ENCODE measurements at regions not wholly inside any gene's neighbourhood (a gene's known extent, or its start where the extent isn't known, plus 50 kb on each side); places are given as distances from the start of the nearest gene placed in this dataset.

DNA sequence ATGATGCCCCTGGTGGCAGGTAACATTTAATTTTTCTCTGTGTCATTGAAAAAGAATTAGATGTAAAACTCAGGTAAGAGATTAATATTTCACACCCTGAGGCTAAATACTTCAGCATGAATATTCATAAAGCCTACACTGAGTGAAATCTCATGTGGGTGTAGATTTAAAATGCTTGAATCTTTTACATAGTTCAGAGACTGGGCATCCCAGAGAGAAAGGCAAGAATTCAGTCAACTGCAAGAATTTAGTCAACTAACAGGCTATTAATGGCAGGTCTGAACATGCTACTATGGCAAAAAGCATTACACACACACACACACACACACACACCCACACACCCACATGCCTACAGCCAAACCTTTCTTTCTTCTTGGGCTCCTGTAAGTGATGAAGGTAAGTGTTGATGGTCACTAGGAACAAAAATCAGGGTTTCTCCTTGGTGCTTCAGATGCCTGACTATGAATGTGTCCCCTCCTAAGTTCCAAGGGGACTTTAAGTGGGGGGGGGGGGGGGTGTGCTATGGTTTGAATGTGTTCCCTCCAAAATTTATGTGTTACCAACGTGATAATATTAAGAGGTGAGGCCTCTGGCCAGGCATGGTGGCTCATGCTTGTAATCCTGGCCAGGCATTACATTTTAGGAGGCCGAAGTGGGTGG, 63.7 kb upstream of the PSMD7 start:
- no peaks in the 10 kb centered on the region for H3K9me2 ChIP-seq (ENCODE audit: insufficient read depth)
- H3K4me3 ChIP-seq (replicated peaks in 1 of 2; ENCODE audit: low read depth in 1 of 2, low read length in 2 of 2) = no peak overlapping the region
- BruUV-seq (replicated peaks) = no TSS peak
- no peak overlapping the region for H3K27ac ChIP-seq (ENCODE audit: low read depth, low read length)
- H3K9ac ChIP-seq (ENCODE audit: low read length) = no peak overlapping the region
- DNase-seq (ENCODE audit: low read depth, low spot score) = no peak
- H3K27me3 ChIP-seq (ENCODE audit: insufficient read depth, low read length) = peaks cover 12% of the 10 kb centered on the region
- CTCF ChIA-PET = interaction anchor here (1.0 to 2.1 kb wide), 2 partner anchors 8 to 42 kb away, joined by 3 to 9 read pairs; no protein-coding TSS in a partner anchor
- intact Hi-C loops (cut with micrococcal nuclease) = no loop called here
- RAD21 ChIA-PET (ENCODE audit: low non-redundant PET in 1 of 2, low total read pairs in 2 of 2, uncharacterized antibody in 2 of 2, unreplicated experiment in 2 of 2) = no interaction called here
- no peak for TF ChIP-seq SP1 (IDR thresholded peaks at IDR 0.05; ENCODE audit: low read depth)
- TF ChIP-seq, protein P1, sequence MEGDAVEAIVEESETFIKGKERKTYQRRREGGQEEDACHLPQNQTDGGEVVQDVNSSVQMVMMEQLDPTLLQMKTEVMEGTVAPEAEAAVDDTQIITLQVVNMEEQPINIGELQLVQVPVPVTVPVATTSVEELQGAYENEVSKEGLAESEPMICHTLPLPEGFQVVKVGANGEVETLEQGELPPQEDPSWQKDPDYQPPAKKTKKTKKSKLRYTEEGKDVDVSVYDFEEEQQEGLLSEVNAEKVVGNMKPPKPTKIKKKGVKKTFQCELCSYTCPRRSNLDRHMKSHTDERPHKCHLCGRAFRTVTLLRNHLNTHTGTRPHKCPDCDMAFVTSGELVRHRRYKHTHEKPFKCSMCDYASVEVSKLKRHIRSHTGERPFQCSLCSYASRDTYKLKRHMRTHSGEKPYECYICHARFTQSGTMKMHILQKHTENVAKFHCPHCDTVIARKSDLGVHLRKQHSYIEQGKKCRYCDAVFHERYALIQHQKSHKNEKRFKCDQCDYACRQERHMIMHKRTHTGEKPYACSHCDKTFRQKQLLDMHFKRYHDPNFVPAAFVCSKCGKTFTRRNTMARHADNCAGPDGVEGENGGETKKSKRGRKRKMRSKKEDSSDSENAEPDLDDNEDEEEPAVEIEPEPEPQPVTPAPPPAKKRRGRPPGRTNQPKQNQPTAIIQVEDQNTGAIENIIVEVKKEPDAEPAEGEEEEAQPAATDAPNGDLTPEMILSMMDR (IDR thresholded peaks at IDR 0.05 in 2 of 3, conservative IDR thresholded peaks at IDR 0.05 in 1 of 3; ENCODE audit: borderline replicate concordance in 1 of 3, insufficient read depth in 1 of 3, low read depth in 2 of 3, low read length in 2 of 3) = peak in 1 of 3 experiments; percentile 3; a peak in 1 of 6 replicates
- TF ChIP-seq CBX3 (IDR thresholded peaks at IDR 0.05; ENCODE audit: low read depth) = no peak
- POLR2A ChIA-PET = no interaction called here
- no peak overlapping the region for H3K4me2 ChIP-seq (ENCODE audit: low read length)
- H3K9me3 ChIP-seq (ENCODE audit: control insufficient read depth in 1 of 2, insufficient read depth in 1 of 2, low read depth in 1 of 2, low read length in 2 of 2) = no peaks in the 10 kb centered on the region
- H2AFZ ChIP-seq (ENCODE audit: low read depth, low read length, poor library complexity, severe bottlenecking) = no peak overlapping the region
- H3K36me3 ChIP-seq (ENCODE audit: control insufficient read depth in 1 of 2, insufficient read depth in 2 of 2, low read length in 2 of 2) = no peaks in the 10 kb centered on the region
- no peaks in the 10 kb centered on the region for H3K4me1 ChIP-seq (ENCODE audit: control insufficient read depth in 1 of 2, insufficient read depth in 2 of 2, low read length in 2 of 2)
- ATAC-seq = no peak
- H3K79me2 ChIP-seq (ENCODE audit: insufficient read depth, low read length) = no peaks in the 10 kb centered on the region
- H4K20me1 ChIP-seq (ENCODE audit: insufficient read depth) = no peaks in the 10 kb centered on the region

DNA sequence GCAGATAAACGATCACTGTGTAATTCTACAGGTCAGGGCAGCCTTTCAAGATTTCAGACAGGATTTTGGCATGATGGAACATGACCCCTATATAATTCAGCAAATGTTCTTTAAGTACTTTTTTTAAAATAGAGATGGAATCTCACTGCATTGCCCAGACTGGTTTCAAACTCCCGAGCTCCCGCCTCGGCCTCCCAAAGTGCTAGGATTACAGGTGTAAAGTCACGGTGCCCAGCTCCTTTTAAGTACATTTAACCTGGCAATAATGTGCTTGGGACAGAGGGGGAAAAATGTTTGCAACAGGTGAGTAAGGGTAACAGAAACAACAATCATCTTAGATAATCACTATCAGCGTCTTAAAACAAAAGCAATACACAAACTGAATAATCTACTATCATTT, 66.5 kb upstream of the PSMD7 start:
- peaks cover 6% of the 10 kb centered on the region; the same call in 1 of the 2 replicates for H3K27me3 ChIP-seq (ENCODE audit: insufficient read depth, low read length)
- H2AFZ ChIP-seq (ENCODE audit: low read depth, low read length, poor library complexity, severe bottlenecking) = no peak overlapping the region
- H4K20me1 ChIP-seq (ENCODE audit: insufficient read depth) = no peaks in the 10 kb centered on the region
- no peak overlapping the region for H3K9ac ChIP-seq (ENCODE audit: low read length)
- RAD21 ChIA-PET (ENCODE audit: low non-redundant PET in 1 of 2, low total read pairs in 2 of 2, uncharacterized antibody in 2 of 2, unreplicated experiment in 2 of 2) = no interaction called here
- H3K27ac ChIP-seq (ENCODE audit: low read depth, low read length) = no peak overlapping the region
- H3K4me3 ChIP-seq (replicated peaks in 1 of 2; ENCODE audit: low read depth in 1 of 2, low read length in 2 of 2) = no peak overlapping the region
- no peaks in the 10 kb centered on the region for H3K9me2 ChIP-seq (ENCODE audit: insufficient read depth)
- intact Hi-C loops (cut with micrococcal nuclease) = no loop called here
- DNase-seq (ENCODE audit: low read depth, low spot score) (no peak), ATAC-seq (no peak)
- CTCF ChIA-PET = no interaction called here
- no TSS peak for BruUV-seq (replicated peaks)
- no peaks in the 10 kb centered on the region for H3K36me3 ChIP-seq (ENCODE audit: control insufficient read depth in 1 of 2, insufficient read depth in 2 of 2, low read length in 2 of 2)
- H3K4me2 ChIP-seq (ENCODE audit: low read length) = no peak overlapping the region
- POLR2A ChIA-PET = no interaction called here
- no peaks in the 10 kb centered on the region for H3K79me2 ChIP-seq (ENCODE audit: insufficient read depth, low read length)
- no peaks in the 10 kb centered on the region for H3K4me1 ChIP-seq (ENCODE audit: control insufficient read depth in 1 of 2, insufficient read depth in 2 of 2, low read length in 2 of 2)
- H3K9me3 ChIP-seq (ENCODE audit: control insufficient read depth in 1 of 2, insufficient read depth in 1 of 2, low read depth in 1 of 2, low read length in 2 of 2) = no peaks in the 10 kb centered on the region
- TF ChIP-seq, protein P2, sequence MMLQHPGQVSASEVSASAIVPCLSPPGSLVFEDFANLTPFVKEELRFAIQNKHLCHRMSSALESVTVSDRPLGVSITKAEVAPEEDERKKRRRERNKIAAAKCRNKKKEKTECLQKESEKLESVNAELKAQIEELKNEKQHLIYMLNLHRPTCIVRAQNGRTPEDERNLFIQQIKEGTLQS (IDR thresholded peaks at IDR 0.05) = no peak
- no peak for TF ChIP-seq SIN3A (IDR thresholded peaks at IDR 0.05; ENCODE audit: low read depth)
